Spleen (tissue), 7 donors: ENCODE measurements at regions not wholly inside any gene's neighbourhood (a gene's known extent, or its start where the extent isn't known, plus 50 kb on each side); places are given as distances from the start of the nearest gene placed in this dataset.

Experiments used
- CTCF ChIP-seq, 11 experiments: fragments of 200-600 bp in 7 of 11; fragments of 450-650 bp in 4 of 11; sonication (generic) in 4 of 11; IDR thresholded peaks in 8 of 11; conservative IDR thresholded peaks in 3 of 11; 1 replicate in 7 of 11; 2 replicates in 4 of 11; pipeline versions ENCODE4 v1.4.0 to v1.8.0; 2016 to 2021; ENCODE audit warnings: antibody characterized with exemption in 11 of 11, inconsistent platforms in 4 of 11, mild to moderate bottlenecking in 1 of 11
- POLR2AphosphoS5 ChIP-seq, 3 donors: sonication (generic); formaldehyde crosslinking; IDR thresholded peaks; one replicate each; pipeline ENCODE4 v1.5.1; 2017; ENCODE audit warnings: antibody characterized with exemption in 3 of 3
- donor health status: DM: no; HTN: no; CAD: no; lungs with moderate emphysema.
- donor health status: DM: no; HTN: no; CAD: no.
- donor health status: DM: no; HTN: no; CAD: no.

- TF ChIP-seq POLR2AphosphoS5 (IDR thresholded peaks at IDR 0.05) = no peak
- no peak for TF ChIP-seq CTCF (IDR thresholded peaks at IDR 0.05 in 8 of 11, conservative IDR thresholded peaks at IDR 0.05 in 3 of 11)
These were observed 317.2 kb downstream of the DHX15 start for GRCh38 chr4:24266951-24267722.
